ENCODE measurements at regions not wholly inside any gene's neighbourhood (a gene's known extent, or its start where the extent isn't known, plus 50 kb on each side); places are given as distances from the start of the nearest gene placed in this dataset.

- H3K4me3 Mint-ChIP-seq = no peak overlapping the region
- CTCF ChIA-PET = no interaction called here
- peaks cover 74% of the 10 kb centered on the region for H3K9me3 Mint-ChIP-seq
- no peaks in the 10 kb centered on the region for H3K4me1 Mint-ChIP-seq
- no peak overlapping the region for H3K27ac Mint-ChIP-seq
- DNase-seq (ENCODE audit: low spot score) (no peak), ATAC-seq (no peak)
- POLR2A ChIA-PET = no interaction called here
- peaks cover 48% of the 10 kb centered on the region for H3K36me3 Mint-ChIP-seq
- no peak for TF ChIP-seq SMAD4 (CRISPR knock-in tag; IDR thresholded peaks at IDR 0.05)
- TF ChIP-seq ZSCAN18 (CRISPR knock-in tag; IDR thresholded peaks at IDR 0.05) = no peak
- TF ChIP-seq ZNF138 (CRISPR knock-in tag; conservative IDR thresholded peaks at IDR 0.05) = no peak
- TF ChIP-seq ERG (CRISPR knock-in tag; IDR thresholded peaks at IDR 0.05) = no peak
- TF ChIP-seq FOXP4 (CRISPR knock-in tag; IDR thresholded peaks at IDR 0.05) = no peak
- TF ChIP-seq ZNF423 (CRISPR knock-in tag; IDR thresholded peaks at IDR 0.05) = no peak
- TF ChIP-seq JUN (CRISPR knock-in tag; IDR thresholded peaks at IDR 0.05) = no peak
- TF ChIP-seq ZNF281 (CRISPR knock-in tag; IDR thresholded peaks at IDR 0.05) = no peak
- no peak for TF ChIP-seq E2F5 (CRISPR knock-in tag; IDR thresholded peaks at IDR 0.05)
- TF ChIP-seq AFF4 (CRISPR knock-in tag; IDR thresholded peaks at IDR 0.05; ENCODE audit: borderline replicate concordance) = no peak
- TF ChIP-seq CREM (CRISPR knock-in tag; IDR thresholded peaks at IDR 0.05) = no peak
- TF ChIP-seq FOXK1 (CRISPR knock-in tag; IDR thresholded peaks at IDR 0.05) = no peak
- no peak for TF ChIP-seq ZNF263 (CRISPR knock-in tag; IDR thresholded peaks at IDR 0.05; ENCODE audit: low read depth)
- H3K27me3 Mint-ChIP-seq (ENCODE audit: low read depth) = peaks cover 4% of the 10 kb centered on the region
Observed at GRCh38 chr18:71237641-71238040, 948.8 kb downstream of the SOCS6 start.

GRCh38 chr18:71233177-71233576, 944.3 kb downstream of the SOCS6 start:
- H3K4me1 Mint-ChIP-seq = no peaks in the 10 kb centered on the region
- TF ChIP-seq FOXK1 (CRISPR knock-in tag; IDR thresholded peaks at IDR 0.05) = no peak
- TF ChIP-seq AFF4 (CRISPR knock-in tag; IDR thresholded peaks at IDR 0.05; ENCODE audit: borderline replicate concordance) = no peak
- no peak for TF ChIP-seq ZNF423 (CRISPR knock-in tag; IDR thresholded peaks at IDR 0.05)
- no peak for TF ChIP-seq NFYB (CRISPR knock-in tag; conservative IDR thresholded peaks at IDR 0.05; ENCODE audit: low read depth)
- TF ChIP-seq IRF1 (CRISPR knock-in tag; IDR thresholded peaks at IDR 0.05) = no peak
- TF ChIP-seq ZNF671 (CRISPR knock-in tag; IDR thresholded peaks at IDR 0.05) = no peak
- TF ChIP-seq ELF4 (CRISPR knock-in tag; IDR thresholded peaks at IDR 0.05; ENCODE audit: low read depth) = no peak
- TF ChIP-seq ZNF232 (CRISPR knock-in tag; IDR thresholded peaks at IDR 0.05) = no peak
- no peak for TF ChIP-seq GABPB1 (CRISPR knock-in tag; IDR thresholded peaks at IDR 0.05)

More at GRCh38 chr18:71233177-71233576, 944.3 kb downstream of the SOCS6 start:
- no peak for DNase-seq (ENCODE audit: low spot score)
- Mint-ChIP-seq H3K27ac (no peak overlapping the region), H3K36me3 (peaks cover 37% of the 10 kb centered on the region), H3K4me3 (no peak overlapping the region), H3K27me3 (ENCODE audit: low read depth) (peaks cover 4% of the 10 kb centered on the region), H3K9me3 (peaks cover 66% of the 10 kb centered on the region)
- CTCF ChIA-PET = no interaction called here
- POLR2A ChIA-PET = no interaction called here
- ATAC-seq = no peak
